SK-MEL-5 (cell line): ENCODE measurements at regions not wholly inside any gene's neighbourhood (a gene's known extent, or its start where the extent isn't known, plus 50 kb on each side); places are given as distances from the start of the nearest gene placed in this dataset.

Source experiments
- DNase-seq: peaks from one replicate; pipeline ENCODE4 v3.0.0-alpha.2; 2016; ENCODE audit warnings: low read depth, low spot score
- in situ Hi-C: cut with HindIII; loops from 2 replicates; pipeline ENCODE4 v1.10.0; 2016; ENCODE audit warnings: low sequenced_read_pairs, high pct_unique_total_duplicates, low pct_unique_long_range_greater_than_20kb
- small RNA-seq, 2 experiments: library from RNA; depleted of rRNA; stranded (forward); fragments of <200 nt; gene quantifications; one replicate each; pipeline ENCODE3, GENCODE V24; 2014

GRCh38 chr15:25943831-25944230, 80.7 kb upstream of the ATP10A start:
- DNase-seq = no peak
- in situ Hi-C loops = no loop called here

GRCh38 chr15:25939122-25939521, 76.0 kb upstream of the ATP10A start:
- in situ Hi-C loops = no loop called here

GRCh38 chr15:25937796-25938195, 74.7 kb upstream of the ATP10A start:
- in situ Hi-C loops = no loop called here
- no peak for DNase-seq

More at GRCh38 chr15:25939122-25939521, 76.0 kb upstream of the ATP10A start:
- no peak for DNase-seq

DNA sequence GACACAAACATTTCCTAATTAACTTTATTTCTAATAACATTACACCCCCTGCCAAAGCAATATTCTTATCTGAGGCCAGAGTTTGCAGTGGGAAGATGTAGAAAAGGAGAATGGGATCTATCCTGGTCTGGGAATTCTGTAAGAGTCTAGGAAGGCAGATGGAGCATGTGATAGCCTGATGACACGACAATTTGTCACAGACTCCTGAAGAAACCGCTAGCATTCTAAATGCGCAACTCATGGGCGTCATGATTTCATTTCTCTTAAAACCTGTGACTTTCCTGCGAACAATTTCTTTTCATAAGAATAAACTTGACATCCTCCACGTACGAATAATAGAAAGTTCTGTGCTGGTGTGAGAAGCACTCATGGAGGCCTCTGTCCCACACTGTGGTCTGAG, 72.9 kb upstream of the ATP10A start:
- in situ Hi-C loops = no loop called here
- peak; percentile 53 for DNase-seq

DNA sequence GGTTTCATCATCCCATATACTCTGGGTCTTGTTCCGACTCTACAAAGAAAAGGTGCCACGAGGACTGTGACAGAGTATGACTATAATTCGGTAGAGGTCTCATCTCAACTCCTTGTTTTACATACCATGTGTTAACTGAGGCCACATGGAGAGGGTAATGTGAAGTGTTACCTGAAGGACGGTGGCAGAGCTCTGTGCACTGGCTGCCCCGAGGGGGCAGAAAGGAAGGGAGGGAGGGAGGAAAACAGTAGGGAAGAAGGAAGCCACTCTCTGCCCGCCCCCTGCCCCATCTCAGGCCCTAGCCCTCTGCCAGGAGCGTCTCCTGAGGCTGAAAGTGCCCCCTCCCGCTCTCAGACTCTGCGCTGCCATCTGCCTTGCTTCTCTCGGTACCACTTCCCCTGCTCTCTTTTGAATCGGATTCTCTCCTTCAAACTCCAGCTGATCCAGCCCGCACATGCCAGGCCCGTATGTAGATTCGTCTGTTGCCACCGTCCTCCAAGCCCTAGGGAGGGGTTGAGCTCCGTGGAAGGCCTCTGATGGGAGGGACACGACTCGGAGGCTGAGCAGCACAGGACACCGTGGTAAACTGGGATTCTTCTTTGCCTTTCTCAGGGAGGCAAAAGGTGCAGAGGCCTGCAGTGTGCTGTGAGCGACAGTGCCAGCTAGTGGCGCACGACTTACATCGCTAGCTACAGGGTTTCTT, 70.5 kb upstream of the ATP10A start:
- in situ Hi-C loops = no loop called here
- DNase-seq = peak; percentile 88

- in situ Hi-C loops = no loop called here
- no peak for DNase-seq
These were observed 69.6 kb upstream of the ATP10A start for GRCh38 chr15:25932696-25933095.

- DNase-seq = peak; percentile 97
- in situ Hi-C loops = no loop called here
These were observed 68.7 kb upstream of the ATP10A start for GRCh38 chr15:25931851-25932250.

GRCh38 chr15:25930931-25931330, 67.8 kb upstream of the ATP10A start:
- peak; percentile 92 for DNase-seq
- in situ Hi-C loops = no loop called here

Small RNAs in the stretch of these regions (small RNA-seq; reads per million reads assigned to genes)
- 0 reads per million in 2 experiments for gene RF00554
